Ishikawa (cell line): ENCODE measurements at regions not wholly inside any gene's neighbourhood (a gene's known extent, or its start where the extent isn't known, plus 50 kb on each side); places are given as distances from the start of the nearest gene placed in this dataset.

Source experiments
- CEBPB ChIP-seq: IDR thresholded peaks from 2 replicates; pipeline ENCODE4 v1.6.1; 2012
- CREB1 ChIP-seq: IDR thresholded peaks from 2 replicates; pipeline ENCODE4 v1.6.1; 2012; ENCODE audit warnings: low read depth
- EGR1 ChIP-seq: IDR thresholded peaks from 2 replicates; pipeline ENCODE4 v1.6.1; 2012
- EP300 ChIP-seq: IDR thresholded peaks from 2 replicates; pipeline ENCODE4 v1.6.1; 2012; ENCODE audit warnings: borderline replicate concordance
- FOXM1 ChIP-seq: IDR thresholded peaks from 2 replicates; pipeline ENCODE4 v1.6.1; 2012; ENCODE audit warnings: low read depth, borderline replicate concordance
- MAX ChIP-seq: IDR thresholded peaks from 2 replicates; pipeline ENCODE4 v1.6.1; 2012
- NFIC ChIP-seq: IDR thresholded peaks from 2 replicates; pipeline ENCODE4 v1.6.1; 2012
- RAD21 ChIP-seq: IDR thresholded peaks from 2 replicates; pipeline ENCODE4 v1.6.1; 2012; ENCODE audit warnings: low read depth
- REST ChIP-seq: IDR thresholded peaks from 2 replicates; pipeline ENCODE4 v1.6.1; 2012; ENCODE audit warnings: low read depth, mild to moderate bottlenecking
- TAF1 ChIP-seq: IDR thresholded peaks from 2 replicates; pipeline ENCODE4 v1.6.1; 2012; ENCODE audit warnings: low read depth, mild to moderate bottlenecking
- TCF12 ChIP-seq: IDR thresholded peaks from 2 replicates; pipeline ENCODE4 v1.6.1; 2012; ENCODE audit warnings: low read depth
- TEAD4 ChIP-seq: IDR thresholded peaks from 2 replicates; pipeline ENCODE4 v1.6.1; 2012
- USF1 ChIP-seq: IDR thresholded peaks from 2 replicates; pipeline ENCODE4 v1.6.1; 2012
- YY1 ChIP-seq: IDR thresholded peaks from 2 replicates; pipeline ENCODE4 v1.6.1; 2012; ENCODE audit warnings: low read depth
- ZBTB7A ChIP-seq: IDR thresholded peaks from 2 replicates; pipeline ENCODE4 v1.6.1; 2012; ENCODE audit warnings: low read depth

GRCh38 chr15:24784506-24784905 lies 108.9 kb downstream of the NPAP1 start:
- TF ChIP-seq NFIC (no peak), MAX (no peak), RAD21 (no peak), EGR1 (no peak), TCF12 (no peak), TEAD4 (no peak)

GRCh38 chr15:24786347-24786746 lies 110.8 kb downstream of the NPAP1 start:
- TF ChIP-seq ZBTB7A (no peak), FOXM1 (no peak), TCF12 (no peak), CREB1 (no peak), REST (no peak)

GRCh38 chr15:24819680-24820079 lies 135.1 kb upstream of the SNRPN start:
- TF ChIP-seq EP300 (no peak), FOXM1 (no peak), CREB1 (no peak), TAF1 (no peak), TCF12 (no peak)

GRCh38 chr15:24823473-24823872 lies 131.3 kb upstream of the SNRPN start:
- TF ChIP-seq EGR1 (no peak), TEAD4 (no peak), ZBTB7A (no peak), REST (no peak), FOXM1 (no peak), USF1 (no peak), NFIC (no peak), MAX (no peak), CREB1 (no peak), TCF12 (no peak), TAF1 (no peak), EP300 (no peak), RAD21 (no peak)

GRCh38 chr15:24832282-24832681 lies 122.5 kb upstream of the SNRPN start:
- TF ChIP-seq ZBTB7A (no peak), CEBPB (no peak), EP300 (no peak), EGR1 (no peak), CREB1 (no peak), MAX (no peak), TEAD4 (no peak), FOXM1 (no peak), USF1 (no peak), NFIC (no peak), YY1 (no peak), TAF1 (no peak), RAD21 (no peak), TCF12 (no peak), REST (no peak)
